SK-N-SH treated with all-trans-retinoic acid at 6 μM for 48 hours (cell line): ENCODE measurements at regions not wholly inside any gene's neighbourhood (a gene's known extent, or its start where the extent isn't known, plus 50 kb on each side); places are given as distances from the start of the nearest gene placed in this dataset.
"Not testable (repeated sequence)": the region's sequence is repeated elsewhere in the genome, so short reads cannot be mapped to it uniquely, and the experiment has no call there.

Experiments
- ATAC-seq: fragments of 200-7000 bp; cut with Tn5 transposase; 3 replicates; pipeline ENCODE4 v1.9.1; 2020; ENCODE audit warnings: mild to moderate bottlenecking, moderate library complexity
- ARNTL ChIP-seq: fragments of 450-650 bp; formaldehyde crosslinking; IDR thresholded peaks from 2 replicates; pipeline ENCODE4 v1.5.0; 2020; ENCODE audit warnings: low read depth, mild to moderate bottlenecking, moderate library complexity, borderline replicate concordance
- BACH2 ChIP-seq: fragments of 250-450 bp; sonication (Bioruptor Pico); IDR thresholded peaks from 2 replicates; pipeline ENCODE4 v1.9.0; 2021; ENCODE audit warnings: mild to moderate bottlenecking, borderline replicate concordance
- CSDC2 ChIP-seq: fragments of 250-450 bp; sonication (Bioruptor Pico); IDR thresholded peaks from 2 replicates; pipeline ENCODE4 v1.5.0; 2020; ENCODE audit warnings: mild to moderate bottlenecking, moderate library complexity
- ESRRG ChIP-seq: fragments of 250-450 bp; sonication (Bioruptor Pico); IDR thresholded peaks from 2 replicates; pipeline ENCODE4 v1.6.1; 2021; ENCODE audit warnings: mild to moderate bottlenecking
- GLIS3 ChIP-seq: fragments of 250-450 bp; sonication (Bioruptor Pico); IDR thresholded peaks from 2 replicates; pipeline ENCODE4 v1.5.0; 2020; ENCODE audit warnings: mild to moderate bottlenecking, moderate library complexity
- ISL1 ChIP-seq: fragments of 250-450 bp; sonication (Bioruptor Pico); IDR thresholded peaks from 2 replicates; pipeline ENCODE4 v2.1.2; 2022; ENCODE audit warnings: mild to moderate bottlenecking, moderate library complexity
- OSR1 ChIP-seq: fragments of 250-450 bp; sonication (Bioruptor Pico); IDR thresholded peaks from 2 replicates; pipeline ENCODE4 v1.8.0; 2022; ENCODE audit warnings: moderate library complexity, mild to moderate bottlenecking, inconsistent platforms
- PPARA ChIP-seq: fragments of 250-450 bp; sonication (Bioruptor Pico); IDR thresholded peaks from 2 replicates; pipeline ENCODE4 v1.5.0; 2020; ENCODE audit warnings: mild to moderate bottlenecking, borderline replicate concordance
- RARB ChIP-seq: fragments of 250-450 bp; sonication (Bioruptor Pico); IDR thresholded peaks from 2 replicates; pipeline ENCODE4 v1.8.0; 2021; ENCODE audit warnings: mild to moderate bottlenecking, moderate library complexity
- SNAI2 ChIP-seq: fragments of 250-450 bp; sonication (Bioruptor Pico); IDR thresholded peaks from 2 replicates; pipeline ENCODE4 v1.5.0; 2020; ENCODE audit warnings: mild to moderate bottlenecking, moderate library complexity
- TCF4 ChIP-seq: fragments of 250-450 bp; sonication (Bioruptor Pico); IDR thresholded peaks from 2 replicates; pipeline ENCODE4 v1.8.0; 2021; ENCODE audit warnings: mild to moderate bottlenecking, moderate library complexity, borderline replicate concordance
- TOX ChIP-seq: fragments of 250-450 bp; sonication (Bioruptor Pico); IDR thresholded peaks from 2 replicates; pipeline ENCODE4 v1.8.0; 2021; ENCODE audit warnings: mild to moderate bottlenecking, moderate library complexity, borderline replicate concordance
- ZC3H10 ChIP-seq: fragments of 250-450 bp; sonication (Bioruptor Pico); IDR thresholded peaks from 2 replicates; pipeline ENCODE4 v1.5.1; 2021; ENCODE audit warnings: mild to moderate bottlenecking, moderate library complexity
- ZFP3 ChIP-seq: fragments of 250-450 bp; sonication (Bioruptor Pico); IDR thresholded peaks from 2 replicates; pipeline ENCODE4 v1.5.0; 2020; ENCODE audit warnings: mild to moderate bottlenecking, moderate library complexity
- ZFP30 ChIP-seq: fragments of 450-650 bp; formaldehyde crosslinking; IDR thresholded peaks from 2 replicates; pipeline ENCODE4 v1.5.0; 2022; ENCODE audit warnings: mild to moderate bottlenecking, moderate library complexity
- ZNF565 ChIP-seq: fragments of 450-650 bp; formaldehyde crosslinking; conservative IDR thresholded peaks from 2 replicates; pipeline ENCODE4 v1.5.0; 2020; ENCODE audit warnings: low read depth, mild to moderate bottlenecking, moderate library complexity
- ZNF70 ChIP-seq: fragments of 450-650 bp; formaldehyde crosslinking; IDR thresholded peaks from 2 replicates; pipeline ENCODE4 v1.5.0; 2020; ENCODE audit warnings: mild to moderate bottlenecking, moderate library complexity
- ZNF8 ChIP-seq: fragments of 450-650 bp; formaldehyde crosslinking; IDR thresholded peaks from 2 replicates; pipeline ENCODE4 v1.5.0; 2020; ENCODE audit warnings: mild to moderate bottlenecking, moderate library complexity
- TF ChIP-seq, protein P1 (sequence below): fragments of 250-450 bp; sonication (Bioruptor Pico); IDR thresholded peaks from 2 replicates; pipeline ENCODE4 v1.5.1; 2020; ENCODE audit warnings: low read depth, mild to moderate bottlenecking, moderate library complexity
- TF ChIP-seq, protein P2 (sequence below): fragments of 250-450 bp; sonication (Bioruptor Pico); IDR thresholded peaks from 2 replicates; pipeline ENCODE4 v1.8.0; 2020; ENCODE audit warnings: mild to moderate bottlenecking, moderate library complexity, borderline replicate concordance
- TF ChIP-seq, protein P3 (sequence below): fragments of 250-450 bp; sonication (Bioruptor Pico); IDR thresholded peaks from 2 replicates; pipeline ENCODE4 v1.5.0; 2020; ENCODE audit warnings: mild to moderate bottlenecking, moderate library complexity
- TF ChIP-seq, protein P4 (sequence below): fragments of 250-450 bp; sonication (Bioruptor Pico); IDR thresholded peaks from 2 replicates; pipeline ENCODE4 v1.5.1; 2021; ENCODE audit warnings: mild to moderate bottlenecking, moderate library complexity

DNA sequence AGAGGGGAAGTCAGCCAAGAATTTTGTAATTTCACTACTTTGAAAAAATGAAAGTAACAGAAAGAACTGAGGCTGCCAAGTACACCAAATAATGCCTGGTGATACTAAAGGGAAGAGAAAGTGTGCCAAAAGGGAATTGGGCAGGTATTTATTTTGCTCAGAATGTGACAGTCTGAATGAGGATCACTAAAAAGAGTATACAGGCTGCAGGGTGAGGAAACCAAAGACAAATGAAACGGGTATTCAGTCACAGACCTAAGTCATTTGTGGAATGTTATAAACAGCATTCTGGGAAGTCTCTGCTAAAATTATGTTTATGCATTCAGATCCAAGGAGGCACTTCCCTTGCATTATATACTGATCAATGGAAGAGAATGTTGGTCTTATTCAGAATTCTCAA lies 418.6 kb upstream of the SLC39A10 start:
- TF ChIP-seq BACH2 (CRISPR knock-in tag) = no peak
- no peak for TF ChIP-seq SNAI2
- TF ChIP-seq, protein P1, sequence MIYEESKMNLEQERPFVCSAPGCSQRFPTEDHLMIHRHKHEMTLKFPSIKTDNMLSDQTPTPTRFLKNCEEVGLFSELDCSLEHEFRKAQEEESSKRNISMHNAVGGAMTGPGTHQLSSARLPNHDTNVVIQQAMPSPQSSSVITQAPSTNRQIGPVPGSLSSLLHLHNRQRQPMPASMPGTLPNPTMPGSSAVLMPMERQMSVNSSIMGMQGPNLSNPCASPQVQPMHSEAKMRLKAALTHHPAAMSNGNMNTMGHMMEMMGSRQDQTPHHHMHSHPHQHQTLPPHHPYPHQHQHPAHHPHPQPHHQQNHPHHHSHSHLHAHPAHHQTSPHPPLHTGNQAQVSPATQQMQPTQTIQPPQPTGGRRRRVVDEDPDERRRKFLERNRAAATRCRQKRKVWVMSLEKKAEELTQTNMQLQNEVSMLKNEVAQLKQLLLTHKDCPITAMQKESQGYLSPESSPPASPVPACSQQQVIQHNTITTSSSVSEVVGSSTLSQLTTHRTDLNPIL (CRISPR knock-in tag) = no peak
- TF ChIP-seq CSDC2 (CRISPR knock-in tag) = no peak
- TF ChIP-seq, protein P2, sequence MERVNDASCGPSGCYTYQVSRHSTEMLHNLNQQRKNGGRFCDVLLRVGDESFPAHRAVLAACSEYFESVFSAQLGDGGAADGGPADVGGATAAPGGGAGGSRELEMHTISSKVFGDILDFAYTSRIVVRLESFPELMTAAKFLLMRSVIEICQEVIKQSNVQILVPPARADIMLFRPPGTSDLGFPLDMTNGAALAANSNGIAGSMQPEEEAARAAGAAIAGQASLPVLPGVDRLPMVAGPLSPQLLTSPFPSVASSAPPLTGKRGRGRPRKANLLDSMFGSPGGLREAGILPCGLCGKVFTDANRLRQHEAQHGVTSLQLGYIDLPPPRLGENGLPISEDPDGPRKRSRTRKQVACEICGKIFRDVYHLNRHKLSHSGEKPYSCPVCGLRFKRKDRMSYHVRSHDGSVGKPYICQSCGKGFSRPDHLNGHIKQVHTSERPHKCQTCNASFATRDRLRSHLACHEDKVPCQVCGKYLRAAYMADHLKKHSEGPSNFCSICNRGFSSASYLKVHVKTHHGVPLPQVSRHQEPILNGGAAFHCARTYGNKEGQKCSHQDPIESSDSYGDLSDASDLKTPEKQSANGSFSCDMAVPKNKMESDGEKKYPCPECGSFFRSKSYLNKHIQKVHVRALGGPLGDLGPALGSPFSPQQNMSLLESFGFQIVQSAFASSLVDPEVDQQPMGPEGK (CRISPR knock-in tag) = no peak
- no peak for TF ChIP-seq OSR1
- TF ChIP-seq PPARA (CRISPR knock-in tag) = no peak
- TF ChIP-seq, all 23 proteins: peak for 0
- ATAC-seq = peak; percentile 86

DNA sequence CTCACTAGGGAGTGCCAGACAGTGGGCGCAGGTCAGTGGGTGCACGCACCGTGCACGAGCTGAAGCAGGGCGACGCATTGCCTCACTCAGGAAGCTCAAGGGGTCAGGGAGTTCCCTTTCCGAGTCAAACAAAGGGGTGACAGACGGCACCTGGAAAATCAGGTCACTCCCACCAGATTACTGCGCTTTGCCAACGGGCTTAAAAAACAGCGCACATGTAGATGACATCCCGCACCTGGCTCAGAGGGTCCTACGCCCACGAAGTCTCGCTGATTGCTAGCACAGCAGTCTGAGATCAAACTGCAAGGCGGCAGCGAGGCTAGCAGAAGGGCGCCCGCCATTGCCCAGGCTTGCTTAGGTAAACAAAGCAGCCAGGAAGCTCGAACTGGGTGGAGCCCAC lies 428.5 kb upstream of the SLC39A10 start:
- not testable (repeated sequence) for ATAC-seq

DNA sequence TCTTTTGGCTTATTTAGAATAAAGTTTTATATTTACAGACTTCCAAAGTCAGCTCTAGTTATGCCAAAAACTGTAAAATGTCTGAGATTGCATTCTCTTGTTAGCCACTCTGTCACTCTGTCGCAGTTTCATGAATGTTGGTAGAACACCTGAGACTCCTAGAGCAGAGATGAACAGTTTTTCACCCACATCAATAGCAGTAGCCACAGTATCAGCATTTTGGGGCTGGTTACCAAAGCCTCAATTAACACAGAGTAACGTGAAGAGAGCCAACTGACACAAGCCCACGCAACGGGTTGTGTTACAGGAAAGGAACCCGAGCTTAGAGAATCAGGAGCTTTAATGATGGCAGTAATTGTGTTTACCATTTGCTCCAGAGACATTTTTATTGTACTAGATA lies 443.0 kb upstream of the SLC39A10 start:
- no peak for ATAC-seq
- TF ChIP-seq SNAI2 (no peak), ZFP30 (no peak), TCF4 (CRISPR knock-in tag) (no peak), TOX (CRISPR knock-in tag) (no peak), ZC3H10 (no peak), ISL1 (no peak), ESRRG (CRISPR knock-in tag) (no peak), ARNTL (CRISPR knock-in tag) (no peak), ZNF8 (CRISPR knock-in tag) (no peak), RARB (CRISPR knock-in tag) (no peak)
- TF ChIP-seq, protein P1 (CRISPR knock-in tag) = no peak
- TF ChIP-seq, protein P3, sequence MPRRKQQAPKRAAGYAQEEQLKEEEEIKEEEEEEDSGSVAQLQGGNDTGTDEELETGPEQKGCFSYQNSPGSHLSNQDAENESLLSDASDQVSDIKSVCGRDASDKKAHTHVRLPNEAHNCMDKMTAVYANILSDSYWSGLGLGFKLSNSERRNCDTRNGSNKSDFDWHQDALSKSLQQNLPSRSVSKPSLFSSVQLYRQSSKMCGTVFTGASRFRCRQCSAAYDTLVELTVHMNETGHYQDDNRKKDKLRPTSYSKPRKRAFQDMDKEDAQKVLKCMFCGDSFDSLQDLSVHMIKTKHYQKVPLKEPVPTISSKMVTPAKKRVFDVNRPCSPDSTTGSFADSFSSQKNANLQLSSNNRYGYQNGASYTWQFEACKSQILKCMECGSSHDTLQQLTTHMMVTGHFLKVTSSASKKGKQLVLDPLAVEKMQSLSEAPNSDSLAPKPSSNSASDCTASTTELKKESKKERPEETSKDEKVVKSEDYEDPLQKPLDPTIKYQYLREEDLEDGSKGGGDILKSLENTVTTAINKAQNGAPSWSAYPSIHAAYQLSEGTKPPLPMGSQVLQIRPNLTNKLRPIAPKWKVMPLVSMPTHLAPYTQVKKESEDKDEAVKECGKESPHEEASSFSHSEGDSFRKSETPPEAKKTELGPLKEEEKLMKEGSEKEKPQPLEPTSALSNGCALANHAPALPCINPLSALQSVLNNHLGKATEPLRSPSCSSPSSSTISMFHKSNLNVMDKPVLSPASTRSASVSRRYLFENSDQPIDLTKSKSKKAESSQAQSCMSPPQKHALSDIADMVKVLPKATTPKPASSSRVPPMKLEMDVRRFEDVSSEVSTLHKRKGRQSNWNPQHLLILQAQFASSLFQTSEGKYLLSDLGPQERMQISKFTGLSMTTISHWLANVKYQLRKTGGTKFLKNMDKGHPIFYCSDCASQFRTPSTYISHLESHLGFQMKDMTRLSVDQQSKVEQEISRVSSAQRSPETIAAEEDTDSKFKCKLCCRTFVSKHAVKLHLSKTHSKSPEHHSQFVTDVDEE = no peak
- TF ChIP-seq, protein P4, sequence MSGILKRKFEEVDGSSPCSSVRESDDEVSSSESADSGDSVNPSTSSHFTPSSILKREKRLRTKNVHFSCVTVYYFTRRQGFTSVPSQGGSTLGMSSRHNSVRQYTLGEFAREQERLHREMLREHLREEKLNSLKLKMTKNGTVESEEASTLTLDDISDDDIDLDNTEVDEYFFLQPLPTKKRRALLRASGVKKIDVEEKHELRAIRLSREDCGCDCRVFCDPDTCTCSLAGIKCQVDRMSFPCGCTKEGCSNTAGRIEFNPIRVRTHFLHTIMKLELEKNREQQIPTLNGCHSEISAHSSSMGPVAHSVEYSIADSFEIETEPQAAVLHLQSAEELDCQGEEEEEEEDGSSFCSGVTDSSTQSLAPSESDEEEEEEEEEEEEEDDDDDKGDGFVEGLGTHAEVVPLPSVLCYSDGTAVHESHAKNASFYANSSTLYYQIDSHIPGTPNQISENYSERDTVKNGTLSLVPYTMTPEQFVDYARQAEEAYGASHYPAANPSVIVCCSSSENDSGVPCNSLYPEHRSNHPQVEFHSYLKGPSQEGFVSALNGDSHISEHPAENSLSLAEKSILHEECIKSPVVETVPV = no peak

DNA sequence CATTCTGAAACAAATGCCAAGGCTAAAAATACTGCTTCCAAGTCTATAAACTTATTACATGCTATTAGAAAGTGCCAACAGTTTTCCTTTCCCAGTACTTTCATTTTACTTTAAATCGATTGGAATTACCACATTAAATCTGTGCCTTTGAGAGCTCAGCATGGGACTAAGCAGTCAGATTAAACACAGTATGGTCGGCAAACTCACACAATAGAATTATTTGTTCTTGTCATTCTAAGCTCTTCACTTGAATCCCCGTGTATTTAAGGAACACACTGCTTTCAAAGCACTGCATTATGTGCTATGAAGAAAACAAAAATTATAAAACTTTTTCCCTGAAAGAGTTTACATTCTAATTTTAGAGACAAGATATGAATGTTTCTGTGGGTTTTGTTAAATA lies 444.4 kb upstream of the SLC39A10 start:
- ATAC-seq = no peak
- TF ChIP-seq ZNF565 = no peak
- TF ChIP-seq ZFP3 (CRISPR knock-in tag) = no peak
- TF ChIP-seq, protein P4 = no peak
- TF ChIP-seq ARNTL (CRISPR knock-in tag) = no peak
- TF ChIP-seq, protein P1 (CRISPR knock-in tag) = no peak
- no peak for TF ChIP-seq ZNF70
- TF ChIP-seq, protein P2 (CRISPR knock-in tag) = no peak
- no peak for TF ChIP-seq TCF4 (CRISPR knock-in tag)
- no peak for TF ChIP-seq ESRRG (CRISPR knock-in tag)
- no peak for TF ChIP-seq BACH2 (CRISPR knock-in tag)
- no peak for TF ChIP-seq CSDC2 (CRISPR knock-in tag)
- no peak for TF ChIP-seq ISL1
- no peak for TF ChIP-seq SNAI2
- no peak for TF ChIP-seq PPARA (CRISPR knock-in tag)
- no peak for TF ChIP-seq ZC3H10
- no peak for TF ChIP-seq OSR1
- TF ChIP-seq GLIS3 = no peak
- no peak for TF ChIP-seq TOX (CRISPR knock-in tag)
